ENCODE measurements at regions not wholly inside any gene's neighbourhood (a gene's known extent, or its start where the extent isn't known, plus 50 kb on each side); places are given as distances from the start of the nearest gene placed in this dataset. TPM values are rescaled to one million over a fixed set of nuclear protein-coding genes. Genes with fewer than 3 reads are reported as not detected.
"Not testable (repeated sequence)": the region's sequence is repeated elsewhere in the genome, so short reads cannot be mapped to it uniquely, and the experiment has no call there.

GRCh38 chrX:73911946-73912345, 59.4 kb upstream of the XIST start:
- intact Hi-C loops (cut with DNase I); ATAC-seq; DNase-seq (ENCODE audit: low spot score): not testable (repeated sequence)

- ATAC-seq; intact Hi-C loops (cut with DNase I); DNase-seq (ENCODE audit: low spot score): not testable (repeated sequence)
Measured at GRCh38 chrX:73905749-73906374, 53.3 kb upstream of the XIST start.

- no peak for DNase-seq (ENCODE audit: low spot score)
- no peak for ATAC-seq
- intact Hi-C loops (cut with DNase I): no loop called here
Measured at GRCh38 chrX:73903941-73904340, 51.4 kb upstream of the XIST start.

Small RNA genes in the stretch of these regions (microRNA-seq; reads per million reads assigned to microRNA genes)
- gene MIR374B (not detected), gene MIR374C (not detected), gene MIR421 (277 reads per million, percentile 71 among the genes with 10 or more reads in this experiment)

All from sciatic nerve (tissue), 2 donors.